ENCODE measurements at regions not wholly inside any gene's neighbourhood (a gene's known extent, or its start where the extent isn't known, plus 50 kb on each side); places are given as distances from the start of the nearest gene placed in this dataset.

DNA sequence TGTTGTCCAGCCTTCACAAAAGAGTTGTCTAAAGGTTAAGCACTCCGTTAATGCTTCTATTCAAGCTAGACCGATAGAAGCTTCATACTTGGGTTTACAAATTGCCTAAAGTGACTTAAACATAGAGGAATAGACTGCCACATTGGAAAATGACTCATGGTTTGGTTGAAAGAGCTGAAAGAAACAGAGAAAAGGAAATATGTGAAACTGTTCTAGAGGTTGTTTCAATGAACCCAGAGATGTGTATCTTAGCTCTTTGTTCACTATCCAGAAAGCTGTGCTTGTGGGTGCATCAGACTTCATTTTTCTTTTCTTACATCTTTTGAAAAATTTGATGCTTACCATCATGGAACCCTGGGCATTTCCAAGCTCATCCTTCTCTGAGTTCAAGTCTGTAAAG, 736.2 kb downstream of the INHBA start:
- TF ChIP-seq POLR2A (IDR thresholded peaks at IDR 0.05) (no peak), CTCF (IDR thresholded peaks at IDR 0.05) (no peak)

Measured in right lobe of liver (tissue), 4 donors.